CD4-positive, alpha-beta T cell treated with Interleukin-4 for 4 hours (primary cell): ENCODE measurements at regions not wholly inside any gene's neighbourhood (a gene's known extent, or its start where the extent isn't known, plus 50 kb on each side); places are given as distances from the start of the nearest gene placed in this dataset.
"Not testable (repeated sequence)": the region's sequence is repeated elsewhere in the genome, so short reads cannot be mapped to it uniquely, and the experiment has no call there.

Experiments
- DNase-seq: peaks from one replicate; pipeline ENCODE4 v3.0.0-alpha.2; 2020

- DNase-seq, result no peak
Observed at GRCh38 chr6:85278466-85279035, 171.3 kb upstream of the NT5E start.

- not testable (repeated sequence) for DNase-seq
Observed at GRCh38 chr6:85276026-85276425, 173.9 kb upstream of the NT5E start.

GRCh38 chr6:85275338-85275985, 174.4 kb upstream of the NT5E start:
- DNase-seq, result no peak

GRCh38 chr6:85273870-85274269, 176.0 kb upstream of the NT5E start:
- DNase-seq, result no peak

GRCh38 chr6:85273046-85273445, 176.8 kb upstream of the NT5E start:
- no peak for DNase-seq

GRCh38 chr6:85272592-85272991, 177.3 kb upstream of the NT5E start:
- DNase-seq, result no peak

- DNase-seq, result no peak
Observed at GRCh38 chr6:85262621-85263020, 187.3 kb upstream of the NT5E start.

- no peak for DNase-seq
Observed at GRCh38 chr6:85261271-85261670, 188.6 kb upstream of the NT5E start.

- DNase-seq, result no peak
Observed at GRCh38 chr6:85255661-85256060, 194.2 kb upstream of the NT5E start.

GRCh38 chr6:85252552-85252951, 197.3 kb upstream of the NT5E start:
- DNase-seq, result no peak

- no peak for DNase-seq
Observed at GRCh38 chr6:85252085-85252484, 197.8 kb upstream of the NT5E start.

GRCh38 chr6:85251300-85251699, 198.6 kb upstream of the NT5E start:
- DNase-seq, result no peak

GRCh38 chr6:85250586-85251220, 199.2 kb upstream of the NT5E start:
- DNase-seq, result no peak

GRCh38 chr6:85245004-85245403, 204.9 kb upstream of the NT5E start:
- no peak for DNase-seq

- no peak for DNase-seq
Observed at GRCh38 chr6:85241498-85242052, 208.3 kb upstream of the NT5E start.

GRCh38 chr6:85240787-85241385, 209.0 kb upstream of the NT5E start:
- no peak for DNase-seq

- DNase-seq, result no peak
Observed at GRCh38 chr6:85237478-85237877, 212.4 kb upstream of the NT5E start.

GRCh38 chr6:85236636-85237035, 213.2 kb upstream of the NT5E start:
- no peak for DNase-seq

- not testable (repeated sequence) for DNase-seq
Observed at GRCh38 chr6:85227345-85227744, 222.5 kb upstream of the NT5E start.

- DNase-seq, result not testable (repeated sequence)
Observed at GRCh38 chr6:85212794-85213193, 237.1 kb upstream of the NT5E start.

GRCh38 chr6:85195243-85195642, 254.6 kb upstream of the NT5E start:
- no peak for DNase-seq

- DNase-seq, result no peak
Observed at GRCh38 chr6:85193339-85193738, 256.5 kb upstream of the NT5E start.

- DNase-seq, result no peak
Observed at GRCh38 chr6:85192596-85192995, 257.3 kb upstream of the NT5E start.

GRCh38 chr6:85192186-85192585, 257.7 kb upstream of the NT5E start:
- DNase-seq, result no peak
